H1 (cell line): ENCODE measurements at regions not wholly inside any gene's neighbourhood (a gene's known extent, or its start where the extent isn't known, plus 50 kb on each side); places are given as distances from the start of the nearest gene placed in this dataset.

ENCODE experiments used
- CTCF ChIA-PET: fragments of 300-600 bp; sonication (Branson Sonifier 250); formaldehyde crosslinking; loops from one replicate; lab custom pipeline; 2021; ENCODE audit not compliant: partially characterized antibody; lab: Charles Lee
- POLR2A ChIA-PET: fragments of 300-600 bp; sonication (Branson Sonifier 250); formaldehyde crosslinking; loops from one replicate; lab custom pipeline; 2021; ENCODE audit warnings: inconsistent platforms; ENCODE audit not compliant: partially characterized antibody; lab: Charles Lee
- DNase-seq, 2 experiments: peaks; one replicate each; pipeline versions ENCODE4 v3.0.0 to v3.0.0-alpha.2; 2010 to 2022; ENCODE audit warnings: low spot score in 2 of 2, low read depth in 1 of 2, mixed read lengths in 1 of 2
- FAIRE-seq: peaks from 2 replicates; lab custom pipeline; 2011; peaks lifted over from hg19 to GRCh38; lab: Jason Lieb, UNC
- H2AFZ ChIP-seq: 2 replicates; pipeline ENCODE4 v1.8.1; 2012; ENCODE audit warnings: low read length, inconsistent platforms
- H2AK5ac ChIP-seq: 2 replicates; pipeline ENCODE4 v1.6.1; 2013; ENCODE audit warnings: low read depth, low read length
- H2BK120ac ChIP-seq: replicated peaks from 2 replicates; pipeline ENCODE3; 2013; ENCODE audit warnings: low read depth, low read length, inconsistent platforms
- H2BK12ac ChIP-seq: 2 replicates; pipeline ENCODE4 v1.6.1; 2013; ENCODE audit warnings: low read depth, low read length
- H2BK15ac ChIP-seq: 2 replicates; pipeline ENCODE4 v1.6.1; 2013; ENCODE audit warnings: low read length
- H2BK20ac ChIP-seq: 2 replicates; pipeline ENCODE4 v1.6.1; 2013; ENCODE audit warnings: low read length
- H2BK5ac ChIP-seq: 2 replicates; pipeline ENCODE4 v1.6.1; 2013; ENCODE audit warnings: low read depth, low read length
- H3K14ac ChIP-seq: 2 replicates; pipeline ENCODE4 v1.6.1; 2013; ENCODE audit warnings: inconsistent platforms; ENCODE audit not compliant: insufficient read length
- H3K18ac ChIP-seq: 2 replicates; pipeline ENCODE4 v1.6.1; 2013; ENCODE audit warnings: low read length; ENCODE audit errors: extremely low read depth
- H3K23ac ChIP-seq: 2 replicates; pipeline ENCODE4 v1.6.1; 2013; ENCODE audit warnings: inconsistent platforms; ENCODE audit not compliant: insufficient read length
- H3K23me2 ChIP-seq: 2 replicates; pipeline ENCODE4 v1.6.1; 2013; ENCODE audit warnings: low read depth, low read length
- H3K27ac ChIP-seq: 2 replicates; pipeline ENCODE4 v1.6.1; 2011; ENCODE audit warnings: low read depth, low read length, inconsistent platforms
- H3K27me3 ChIP-seq, 4 experiments: replicated peaks in 1 of 4; 1 replicate in 1 of 4; 2 replicates in 3 of 4; pipeline versions ENCODE4 v1.6.1 to v1.8.1; 2011 to 2013; ENCODE audit warnings: low read length in 3 of 4, mild to moderate bottlenecking in 3 of 4, inconsistent platforms in 2 of 4, mixed read lengths in 2 of 4, moderate library complexity in 1 of 4; ENCODE audit not compliant: control insufficient read depth in 3 of 4, insufficient read depth in 3 of 4; ENCODE audit errors: extremely low read depth in 1 of 4
- H3K36me3 ChIP-seq, 4 experiments: 2 replicates each; pipeline versions ENCODE4 v1.6.1 to v1.8.1; 2011 to 2013; ENCODE audit warnings: mild to moderate bottlenecking in 4 of 4, low read length in 3 of 4, moderate library complexity in 2 of 4, control low read depth in 1 of 4, inconsistent platforms in 1 of 4; ENCODE audit not compliant: insufficient read depth in 4 of 4, control insufficient read depth in 2 of 4
- H3K4ac ChIP-seq: replicated peaks from 2 replicates; pipeline ENCODE3; 2013; ENCODE audit warnings: low read length, low read depth, mixed read lengths, inconsistent platforms; ENCODE audit not compliant: insufficient read length
- H3K4me1 ChIP-seq, 4 experiments: replicated peaks in 1 of 4; 1 replicate in 1 of 4; 2 replicates in 3 of 4; pipeline versions ENCODE4 v1.6.1 to v1.8.1; 2011 to 2013; ENCODE audit warnings: low read length in 3 of 4, inconsistent platforms in 2 of 4, mixed read lengths in 1 of 4; ENCODE audit not compliant: insufficient read depth in 4 of 4, control insufficient read depth in 3 of 4
- H3K4me2 ChIP-seq, 2 experiments: 2 replicates each; pipeline versions ENCODE4 v1.6.1 to v1.8.1; 2011 to 2013; ENCODE audit warnings: low read depth in 2 of 2, low read length in 2 of 2, control low read depth in 1 of 2, inconsistent platforms in 1 of 2, mild to moderate bottlenecking in 1 of 2; ENCODE audit not compliant: insufficient read depth in 1 of 2
- H3K4me3 ChIP-seq, 4 experiments: fragments of 200-600, 300-600 bp in 1 of 4; sonication (generic), shearing (Covaris generic), sonication (Bioruptor Twin) in 1 of 4; 2 replicates each; pipeline versions ENCODE4 v1.5.1 to v1.8.1; 2011 to 2016; ENCODE audit warnings: low read length in 4 of 4, low read depth in 3 of 4, control low read depth in 2 of 4, inconsistent platforms in 2 of 4, mild to moderate bottlenecking in 2 of 4, mixed read lengths in 1 of 4, moderate library complexity in 1 of 4; ENCODE audit not compliant: insufficient read depth in 2 of 4; ENCODE audit errors: extremely low read depth in 1 of 4
- H3K56ac ChIP-seq: replicated peaks from 2 replicates; pipeline ENCODE3; 2013; ENCODE audit warnings: low read depth, mild to moderate bottlenecking, mixed read lengths, low read length, inconsistent platforms; ENCODE audit not compliant: insufficient read length
- H3K79me1 ChIP-seq: 2 replicates; pipeline ENCODE4 v1.6.1; 2013; ENCODE audit warnings: low read depth, low read length, control low read depth
- H3K79me2 ChIP-seq, 2 experiments: 2 replicates each; pipeline versions ENCODE4 v1.6.1 to v1.8.1; 2012 to 2013; ENCODE audit warnings: low read length in 2 of 2, mild to moderate bottlenecking in 2 of 2, inconsistent platforms in 1 of 2; ENCODE audit not compliant: insufficient read depth in 2 of 2, control insufficient read depth in 1 of 2
- H3K9ac ChIP-seq, 4 experiments: replicated peaks in 1 of 4; 1 replicate in 1 of 4; 2 replicates in 3 of 4; pipeline versions ENCODE4 v1.6.1 to v1.8.1; 2011 to 2013; ENCODE audit warnings: low read depth in 3 of 4, low read length in 3 of 4, control low read depth in 2 of 4, mild to moderate bottlenecking in 2 of 4, moderate library complexity in 2 of 4, inconsistent platforms in 1 of 4; ENCODE audit errors: extremely low read depth in 1 of 4
- H3K9me3 ChIP-seq, 2 experiments: 2 replicates each; pipeline versions ENCODE4 v1.6.1 to v1.8.1; 2012 to 2013; ENCODE audit warnings: mild to moderate bottlenecking in 2 of 2, moderate library complexity in 2 of 2, control low read depth in 1 of 2, inconsistent platforms in 1 of 2, low read depth in 1 of 2, low read length in 1 of 2, mixed read lengths in 1 of 2; ENCODE audit not compliant: insufficient read depth in 2 of 2
- H4K20me1 ChIP-seq, 2 experiments: replicated peaks in 1 of 2; 2 replicates each; pipeline versions ENCODE3 to v1.8.1; 2011 to 2013; ENCODE audit warnings: inconsistent platforms in 2 of 2, low read length in 2 of 2, mild to moderate bottlenecking in 1 of 2; ENCODE audit not compliant: insufficient read depth in 2 of 2, control insufficient read depth in 1 of 2
- H4K5ac ChIP-seq: 2 replicates; pipeline ENCODE4 v1.6.1; 2013; ENCODE audit warnings: low read length, low read depth, mixed read lengths, inconsistent platforms; ENCODE audit not compliant: insufficient read length
- H4K8ac ChIP-seq: 2 replicates; pipeline ENCODE4 v1.8.0; 2013; ENCODE audit warnings: mild to moderate bottlenecking, moderate library complexity, low read length, inconsistent platforms; ENCODE audit not compliant: insufficient read depth; ENCODE audit errors: extremely low read depth
- H4K91ac ChIP-seq: replicated peaks from 2 replicates; pipeline ENCODE3; 2013; ENCODE audit warnings: low read length, mixed read lengths, inconsistent platforms; ENCODE audit not compliant: insufficient read length
- BCL11A ChIP-seq, 2 experiments: IDR thresholded peaks; one replicate each; pipeline ENCODE4 v1.6.1; 2011; ENCODE audit warnings: low read depth in 2 of 2, low read length in 2 of 2, mild to moderate bottlenecking in 2 of 2
- CBX8 ChIP-seq: fragments of 300-800, 300-1000 bp; sonication (generic); IDR thresholded peaks from 2 replicates; pipeline ENCODE4 v1.7.1; 2016; ENCODE audit warnings: low read depth, low read length, borderline replicate concordance
- GTF2F1 ChIP-seq: IDR thresholded peaks from 2 replicates; pipeline ENCODE4 v1.6.1; 2012; ENCODE audit warnings: low read depth, low read length, improper control_type of control experiment, borderline replicate concordance
- KDM5A ChIP-seq: fragments of 200-600 bp; IDR thresholded peaks from 2 replicates; pipeline ENCODE4 v1.7.1; 2012; ENCODE audit warnings: mild to moderate bottlenecking, low read length, inconsistent platforms, mixed read lengths
- RAD21 ChIP-seq, 2 experiments: IDR thresholded peaks in 1 of 2; conservative IDR thresholded peaks in 1 of 2; 2 replicates each; pipeline ENCODE4 v1.6.1; 2011; ENCODE audit warnings: low read depth in 2 of 2, low read length in 2 of 2, improper control_type of control experiment in 1 of 2, inconsistent platforms in 1 of 2, mild to moderate bottlenecking in 1 of 2, moderate library complexity in 1 of 2
- RXRA ChIP-seq: IDR thresholded peaks from 2 replicates; pipeline ENCODE4 v1.6.1; 2011; ENCODE audit warnings: low read depth, mild to moderate bottlenecking, low read length, moderate library complexity; ENCODE audit not compliant: insufficient read depth
- SIN3A ChIP-seq, 2 experiments: IDR thresholded peaks in 1 of 2; conservative IDR thresholded peaks in 1 of 2; 2 replicates each; pipeline ENCODE4 v1.6.1; 2011 to 2012; ENCODE audit warnings: low read length in 2 of 2, improper control_type of control experiment in 1 of 2, low read depth in 1 of 2, mild to moderate bottlenecking in 1 of 2
- SIX5 ChIP-seq: IDR thresholded peaks from 2 replicates; pipeline ENCODE4 v1.6.1; 2011; ENCODE audit warnings: mild to moderate bottlenecking, low read depth, low read length
- SP1 ChIP-seq: IDR thresholded peaks from 2 replicates; pipeline ENCODE4 v1.6.1; 2011; ENCODE audit warnings: low read depth, low read length
- SP2 ChIP-seq: IDR thresholded peaks from 2 replicates; pipeline ENCODE4 v1.6.1; 2012; ENCODE audit warnings: mild to moderate bottlenecking, low read length, inconsistent platforms
- TAF1 ChIP-seq: IDR thresholded peaks from 2 replicates; pipeline ENCODE4 v1.6.1; 2011; ENCODE audit warnings: mild to moderate bottlenecking, low read depth, low read length
- TBP ChIP-seq: IDR thresholded peaks from 2 replicates; pipeline ENCODE4 v1.6.1; 2011; ENCODE audit warnings: low read depth, low read length, improper control_type of control experiment
- TEAD4 ChIP-seq: IDR thresholded peaks from 2 replicates; pipeline ENCODE4 v1.6.1; 2012; ENCODE audit warnings: low read depth, low read length, inconsistent platforms, mixed read lengths
- WGBS, 2 experiments: shearing (Covaris generic) in 1 of 2; methylation state at CpG; one replicate each; pipeline versions ENCODE4 v1.1.6 to v1.1.7; 2013 to 2015; ENCODE audit warnings: low lambda C conversion rate in 2 of 2, mixed read lengths in 2 of 2, inconsistent platforms in 1 of 2, low coverage in 1 of 2, missing lambda C conversion rate in 1 of 2; ENCODE audit not compliant: insufficient replicate concordance in 2 of 2, insufficient coverage in 1 of 2, insufficient read length in 1 of 2; ENCODE audit errors: extremely low coverage in 1 of 2, missing lambda C conversion rate in 1 of 2; 5-methylcytosine and 5-hydroxymethylcytosine counted together
- TF ChIP-seq, protein P1 (sequence below): IDR thresholded peaks from 2 replicates; pipeline ENCODE4 v1.6.1; 2012; ENCODE audit warnings: inconsistent platforms

DNA sequence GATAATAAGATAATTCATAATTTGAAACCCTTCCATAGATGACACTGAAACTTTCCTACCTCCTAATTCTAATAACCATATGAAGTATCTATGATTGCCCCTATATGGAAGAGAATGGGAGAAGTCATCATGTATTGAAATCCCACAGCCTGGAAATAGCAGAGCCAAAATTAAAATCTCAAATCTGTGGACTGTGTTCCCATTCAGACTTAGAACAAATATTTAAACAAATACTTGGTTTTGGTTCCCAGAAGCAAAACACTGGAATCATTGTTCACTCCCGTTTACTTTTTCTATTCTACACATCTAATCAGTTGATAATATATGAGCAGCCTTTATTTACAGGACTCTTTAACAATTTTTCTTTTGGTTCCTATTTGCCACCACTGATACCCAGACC lies 92.6 kb upstream of the PTPRD start:
- no peaks in the 10 kb centered on the region for H3K79me1 ChIP-seq
- no peaks in the 10 kb centered on the region for H4K20me1 ChIP-seq
- H2AFZ ChIP-seq: no peak overlapping the region
- no peak overlapping the region for H2BK120ac ChIP-seq
- H3K4ac ChIP-seq: no peak overlapping the region
- H2BK20ac ChIP-seq: no peak overlapping the region
- POLR2A ChIA-PET: no interaction called here
- H3K4me1 ChIP-seq: no peaks in the 10 kb centered on the region
- H3K23ac ChIP-seq: no peak overlapping the region
- H3K18ac ChIP-seq: no peak overlapping the region
- TF ChIP-seq GTF2F1: no peak
- TF ChIP-seq TAF1: no peak
- TF ChIP-seq SIN3A (conservative IDR thresholded peaks at IDR 0.05 in 1 of 2, IDR thresholded peaks at IDR 0.05 in 1 of 2; ENCODE audit: low read depth in 1 of 2, low read length in 2 of 2): no peak
- TF ChIP-seq RAD21 (IDR thresholded peaks at IDR 0.05 in 1 of 2, conservative IDR thresholded peaks at IDR 0.05 in 1 of 2; ENCODE audit: low read depth in 2 of 2, low read length in 2 of 2): no peak
- no peak for TF ChIP-seq SP1
- no peak for TF ChIP-seq KDM5A
- TF ChIP-seq CBX8: no peak
- no peak for TF ChIP-seq SIX5
- TF ChIP-seq TBP: no peak
- no peak for TF ChIP-seq TEAD4
- TF ChIP-seq BCL11A (IDR thresholded peaks at IDR 0.05; ENCODE audit: low read depth in 2 of 2, low read length in 2 of 2): no peak
- no peak for TF ChIP-seq RXRA
- no peak for TF ChIP-seq SP2
- TF ChIP-seq, protein P1, sequence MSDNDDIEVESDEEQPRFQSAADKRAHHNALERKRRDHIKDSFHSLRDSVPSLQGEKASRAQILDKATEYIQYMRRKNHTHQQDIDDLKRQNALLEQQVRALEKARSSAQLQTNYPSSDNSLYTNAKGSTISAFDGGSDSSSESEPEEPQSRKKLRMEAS: no peak
- TF ChIP-seq, all 59 proteins: peak for 0
- FAIRE-seq (no peak), DNase-seq (no peak)
- Histone ChIP-seq H3K9me3 (no peaks in the 10 kb centered on the region), H3K27ac (no peak overlapping the region), H2BK12ac (no peak overlapping the region), H3K27me3 (no peaks in the 10 kb centered on the region), H3K4me3 (no peak overlapping the region), H4K91ac (no peak overlapping the region), H3K9ac (no peak overlapping the region), H3K79me2 (no peaks in the 10 kb centered on the region), H4K8ac (no peak overlapping the region), H3K56ac (no peak overlapping the region), H4K5ac (no peak overlapping the region), H3K4me2 (no peak overlapping the region), H2AK5ac (no peak overlapping the region), H3K14ac (no peak overlapping the region), H2BK5ac (no peak overlapping the region), H3K23me2 (no peaks in the 10 kb centered on the region), H2BK15ac (no peak overlapping the region), H3K36me3 (no peaks in the 10 kb centered on the region)
- CTCF ChIA-PET: no interaction called here
- WGBS, 2 experiments: 88% methylated on average over 1 of the region's 1 CpG; no CpG with 5 or more reads in 1 of the 2 experiments
